Brain microvascular endothelial cell (primary cell): ENCODE measurements at regions not wholly inside any gene's neighbourhood (a gene's known extent, or its start where the extent isn't known, plus 50 kb on each side); places are given as distances from the start of the nearest gene placed in this dataset.

Experiments used
- DNase-seq: peaks from one replicate; pipeline ENCODE4 v3.0.0-alpha.2; 2020
- H3K27ac ChIP-seq: fragments of 250-450 bp; sonication (Bioruptor Pico); 2 replicates; pipeline ENCODE4 v1.5.1; 2020; ENCODE audit warnings: mild to moderate bottlenecking, moderate library complexity
- H3K27me3 ChIP-seq: fragments of 250-450 bp; sonication (Bioruptor Pico); replicated peaks from 2 replicates; pipeline ENCODE4 v1.5.1; 2020; ENCODE audit warnings: mild to moderate bottlenecking
- H3K36me3 ChIP-seq: fragments of 250-450 bp; sonication (Bioruptor Pico); replicated peaks from 2 replicates; pipeline ENCODE4 v1.5.1; 2020; ENCODE audit warnings: mild to moderate bottlenecking
- H3K4me3 ChIP-seq: 2 replicates; pipeline ENCODE4 v1.5.1; 2011; ENCODE audit warnings: low read depth, mild to moderate bottlenecking, control low read depth, low read length, moderate library complexity
- in situ Hi-C: cut with HindIII; loops from 2 replicates; pipeline ENCODE4 v1.10.0; 2017; ENCODE audit warnings: low sequenced_read_pairs, low pct_ligation_motif_present
- TF ChIP-seq, protein P1 (sequence below): IDR thresholded peaks from 2 replicates; pipeline ENCODE4 v1.5.1; 2011; ENCODE audit warnings: low read depth, mild to moderate bottlenecking, moderate library complexity, low read length, control low read depth, inconsistent platforms; ENCODE audit errors: missing control alignments

DNA sequence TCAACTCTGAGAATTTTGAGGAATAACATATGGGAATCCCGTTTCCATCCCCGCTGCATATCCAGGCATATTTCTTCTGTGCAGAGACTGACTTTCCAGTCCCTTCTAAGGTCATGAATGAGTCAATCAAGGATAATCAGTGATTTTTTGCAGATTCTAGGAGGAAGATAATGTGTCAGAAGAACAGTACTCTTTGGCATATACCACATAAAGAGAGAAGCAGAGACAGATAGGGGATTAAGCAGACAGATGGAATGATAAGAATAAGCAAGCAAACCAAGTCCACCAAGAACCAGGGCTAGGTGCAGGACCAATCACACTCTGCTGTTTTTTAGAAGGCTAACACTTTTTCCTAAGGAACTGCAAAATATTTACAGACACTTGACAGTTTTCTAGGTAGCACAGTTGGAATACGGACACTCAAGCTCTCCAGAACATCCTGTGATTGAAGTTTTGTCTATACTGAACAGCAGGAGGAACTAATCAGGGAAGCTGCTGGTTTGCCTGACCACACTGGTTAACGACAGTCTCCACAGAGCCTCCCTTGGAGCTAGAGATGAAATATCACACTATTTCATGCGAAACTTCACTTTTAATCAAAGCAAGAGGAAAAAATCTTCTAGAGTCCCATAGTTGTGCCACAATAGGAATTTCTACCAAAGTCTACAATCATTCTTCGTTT is 450.0 kb upstream of the KCNMB2 start:
- in situ Hi-C loops: no loop called here
- H3K27me3 ChIP-seq: no peaks in the 10 kb centered on the region
- no peak overlapping the region for H3K4me3 ChIP-seq
- no peaks in the 10 kb centered on the region for H3K36me3 ChIP-seq
- no peak overlapping the region for H3K27ac ChIP-seq
- TF ChIP-seq, protein P1, sequence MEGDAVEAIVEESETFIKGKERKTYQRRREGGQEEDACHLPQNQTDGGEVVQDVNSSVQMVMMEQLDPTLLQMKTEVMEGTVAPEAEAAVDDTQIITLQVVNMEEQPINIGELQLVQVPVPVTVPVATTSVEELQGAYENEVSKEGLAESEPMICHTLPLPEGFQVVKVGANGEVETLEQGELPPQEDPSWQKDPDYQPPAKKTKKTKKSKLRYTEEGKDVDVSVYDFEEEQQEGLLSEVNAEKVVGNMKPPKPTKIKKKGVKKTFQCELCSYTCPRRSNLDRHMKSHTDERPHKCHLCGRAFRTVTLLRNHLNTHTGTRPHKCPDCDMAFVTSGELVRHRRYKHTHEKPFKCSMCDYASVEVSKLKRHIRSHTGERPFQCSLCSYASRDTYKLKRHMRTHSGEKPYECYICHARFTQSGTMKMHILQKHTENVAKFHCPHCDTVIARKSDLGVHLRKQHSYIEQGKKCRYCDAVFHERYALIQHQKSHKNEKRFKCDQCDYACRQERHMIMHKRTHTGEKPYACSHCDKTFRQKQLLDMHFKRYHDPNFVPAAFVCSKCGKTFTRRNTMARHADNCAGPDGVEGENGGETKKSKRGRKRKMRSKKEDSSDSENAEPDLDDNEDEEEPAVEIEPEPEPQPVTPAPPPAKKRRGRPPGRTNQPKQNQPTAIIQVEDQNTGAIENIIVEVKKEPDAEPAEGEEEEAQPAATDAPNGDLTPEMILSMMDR: no peak
- no peak for DNase-seq

DNA sequence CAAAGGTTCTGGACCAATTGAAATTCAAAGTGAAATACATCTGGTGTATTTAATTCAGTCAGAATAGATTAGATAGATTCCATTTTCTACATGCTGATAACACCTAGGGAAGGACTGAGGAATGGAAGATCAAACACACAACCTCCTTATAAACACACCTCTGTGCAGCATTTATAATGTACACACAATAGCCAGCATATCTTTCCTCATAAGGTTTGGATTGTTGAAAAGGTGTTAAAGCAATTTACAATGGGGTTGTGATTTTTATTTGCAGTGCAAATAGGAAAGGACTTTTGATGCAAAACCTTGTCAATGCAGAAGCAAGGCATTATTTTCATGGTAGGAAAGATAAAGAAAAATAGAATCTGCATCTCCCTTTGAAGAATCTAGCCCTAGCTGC is 448.9 kb upstream of the KCNMB2 start:
- no peak for DNase-seq
- H3K4me3 ChIP-seq: no peak overlapping the region
- H3K27me3 ChIP-seq: no peaks in the 10 kb centered on the region
- H3K36me3 ChIP-seq: no peaks in the 10 kb centered on the region
- TF ChIP-seq, protein P1: no peak
- H3K27ac ChIP-seq: no peak overlapping the region
- in situ Hi-C loops: no loop called here

DNA sequence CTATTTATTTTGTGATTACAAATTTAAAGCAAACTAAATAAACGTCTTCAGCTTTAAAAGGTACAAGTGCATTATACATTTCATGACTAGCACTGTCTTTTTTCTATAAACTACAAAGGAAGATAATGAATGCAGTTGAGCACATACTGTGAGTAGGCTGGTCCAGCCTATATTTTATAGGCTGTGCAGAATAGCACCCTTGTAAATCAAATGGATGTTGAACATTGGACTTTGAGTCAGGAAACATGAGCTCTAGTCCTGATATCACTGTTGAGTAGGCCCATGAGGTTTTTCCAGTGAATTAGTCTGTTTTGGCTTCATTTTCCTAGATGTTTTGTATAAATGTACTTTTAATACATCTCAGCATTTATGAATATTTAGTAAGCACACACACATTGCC is 447.3 kb upstream of the KCNMB2 start:
- no peak for DNase-seq
- Histone ChIP-seq H3K27me3 (no peaks in the 10 kb centered on the region), H3K36me3 (no peaks in the 10 kb centered on the region), H3K27ac (no peak overlapping the region), H3K4me3 (no peak overlapping the region)
- in situ Hi-C loops: no loop called here
- TF ChIP-seq, protein P1: no peak

DNA sequence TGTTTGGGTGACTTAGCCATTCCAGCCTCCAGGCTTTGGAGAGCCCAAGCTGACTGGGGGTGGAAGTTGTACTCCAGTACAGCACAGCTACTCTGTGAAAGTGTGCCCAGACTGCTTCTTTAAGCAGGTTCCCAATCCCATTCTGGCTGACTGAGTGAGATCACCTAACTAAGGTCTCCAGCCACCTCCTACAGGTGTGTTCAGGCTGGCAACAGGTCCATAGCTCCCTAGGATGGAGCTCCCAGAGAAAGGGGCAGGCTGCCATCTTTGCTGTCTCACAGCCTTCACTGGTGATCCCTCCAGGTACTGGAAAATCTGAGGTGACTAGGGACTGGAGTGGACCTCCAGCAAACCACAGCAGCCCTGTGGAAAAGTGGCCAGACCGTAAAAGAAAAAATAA is 445.3 kb upstream of the KCNMB2 start:
- Histone ChIP-seq H3K36me3 (no peaks in the 10 kb centered on the region), H3K27ac (no peak overlapping the region), H3K4me3 (no peak overlapping the region), H3K27me3 (no peaks in the 10 kb centered on the region)
- DNase-seq: no peak
- in situ Hi-C loops: no loop called here
- TF ChIP-seq, protein P1: no peak

DNA sequence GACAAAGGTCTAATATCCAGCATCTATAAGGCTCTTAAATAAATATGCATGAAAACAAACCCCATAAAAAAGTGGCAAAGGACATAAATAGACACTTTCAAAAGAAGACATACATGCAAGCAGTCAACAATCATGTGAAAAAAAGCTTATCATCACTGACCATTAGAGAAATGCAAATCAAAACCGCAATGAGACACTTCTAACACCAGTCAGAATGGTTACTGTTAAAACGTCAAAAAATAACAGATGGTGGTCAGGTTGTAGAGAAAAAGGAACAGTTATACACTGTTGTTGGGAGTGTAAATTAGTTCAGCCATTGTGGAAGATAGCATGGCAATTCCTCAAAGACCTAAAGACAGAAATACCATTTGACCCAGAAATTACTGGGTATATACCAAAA is 440.7 kb upstream of the KCNMB2 start:
- in situ Hi-C loops: no loop called here
- DNase-seq: no peak
- Histone ChIP-seq H3K27me3 (no peaks in the 10 kb centered on the region), H3K27ac (no peak overlapping the region), H3K36me3 (no peaks in the 10 kb centered on the region), H3K4me3 (no peak overlapping the region)
- TF ChIP-seq, protein P1: no peak

DNA sequence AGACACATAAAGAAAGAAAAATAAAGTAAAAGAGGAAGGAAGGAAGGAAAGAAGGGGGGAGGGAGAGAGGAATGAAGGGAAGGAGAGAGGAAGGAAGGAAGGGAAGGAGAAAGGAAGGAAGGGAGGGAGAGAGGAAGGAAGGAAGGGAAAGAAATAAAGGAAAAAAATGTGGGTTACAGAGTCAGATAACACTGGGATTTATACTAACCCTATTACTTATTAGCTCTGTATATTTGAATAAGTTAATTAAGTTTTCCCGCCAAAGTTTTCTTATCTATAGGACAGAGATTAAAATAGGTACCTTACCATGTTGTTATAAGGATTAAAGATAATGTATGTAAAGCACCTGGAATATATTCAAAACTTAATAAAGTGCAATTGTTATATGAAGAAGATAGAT is 439.3 kb upstream of the KCNMB2 start:
- TF ChIP-seq, protein P1: no peak
- Histone ChIP-seq H3K27ac (no peak overlapping the region), H3K4me3 (no peak overlapping the region), H3K27me3 (no peaks in the 10 kb centered on the region), H3K36me3 (no peaks in the 10 kb centered on the region)
- in situ Hi-C loops: no loop called here
- DNase-seq: no peak
